HL-60 (cell line): ENCODE measurements at regions not wholly inside any gene's neighbourhood (a gene's known extent, or its start where the extent isn't known, plus 50 kb on each side); places are given as distances from the start of the nearest gene placed in this dataset.

Source experiments
- CTCF ChIP-seq: IDR thresholded peaks from one replicate; pipeline ENCODE4 v1.5.1; 2011; ENCODE audit warnings: low read length, control low read depth, inconsistent platforms; ENCODE audit not compliant: insufficient read depth
- GABPA ChIP-seq: IDR thresholded peaks from 2 replicates; pipeline ENCODE4 v1.6.1; 2012; ENCODE audit warnings: low read depth
- POLR2AphosphoS5 ChIP-seq: IDR thresholded peaks from 2 replicates; pipeline ENCODE4 v1.6.1; 2012; ENCODE audit warnings: low read depth
- SPI1 ChIP-seq: IDR thresholded peaks from 2 replicates; pipeline ENCODE4 v1.6.1; 2012; ENCODE audit warnings: low read depth, mild to moderate bottlenecking, borderline replicate concordance
- TF ChIP-seq, protein P1 (sequence below): IDR thresholded peaks from 2 replicates; pipeline ENCODE4 v1.6.1; 2012; ENCODE audit warnings: low read depth; ENCODE audit not compliant: insufficient replicate concordance

- TF ChIP-seq CTCF (no peak), POLR2AphosphoS5 (no peak), GABPA (no peak), SPI1 (no peak)
- TF ChIP-seq, protein P1, sequence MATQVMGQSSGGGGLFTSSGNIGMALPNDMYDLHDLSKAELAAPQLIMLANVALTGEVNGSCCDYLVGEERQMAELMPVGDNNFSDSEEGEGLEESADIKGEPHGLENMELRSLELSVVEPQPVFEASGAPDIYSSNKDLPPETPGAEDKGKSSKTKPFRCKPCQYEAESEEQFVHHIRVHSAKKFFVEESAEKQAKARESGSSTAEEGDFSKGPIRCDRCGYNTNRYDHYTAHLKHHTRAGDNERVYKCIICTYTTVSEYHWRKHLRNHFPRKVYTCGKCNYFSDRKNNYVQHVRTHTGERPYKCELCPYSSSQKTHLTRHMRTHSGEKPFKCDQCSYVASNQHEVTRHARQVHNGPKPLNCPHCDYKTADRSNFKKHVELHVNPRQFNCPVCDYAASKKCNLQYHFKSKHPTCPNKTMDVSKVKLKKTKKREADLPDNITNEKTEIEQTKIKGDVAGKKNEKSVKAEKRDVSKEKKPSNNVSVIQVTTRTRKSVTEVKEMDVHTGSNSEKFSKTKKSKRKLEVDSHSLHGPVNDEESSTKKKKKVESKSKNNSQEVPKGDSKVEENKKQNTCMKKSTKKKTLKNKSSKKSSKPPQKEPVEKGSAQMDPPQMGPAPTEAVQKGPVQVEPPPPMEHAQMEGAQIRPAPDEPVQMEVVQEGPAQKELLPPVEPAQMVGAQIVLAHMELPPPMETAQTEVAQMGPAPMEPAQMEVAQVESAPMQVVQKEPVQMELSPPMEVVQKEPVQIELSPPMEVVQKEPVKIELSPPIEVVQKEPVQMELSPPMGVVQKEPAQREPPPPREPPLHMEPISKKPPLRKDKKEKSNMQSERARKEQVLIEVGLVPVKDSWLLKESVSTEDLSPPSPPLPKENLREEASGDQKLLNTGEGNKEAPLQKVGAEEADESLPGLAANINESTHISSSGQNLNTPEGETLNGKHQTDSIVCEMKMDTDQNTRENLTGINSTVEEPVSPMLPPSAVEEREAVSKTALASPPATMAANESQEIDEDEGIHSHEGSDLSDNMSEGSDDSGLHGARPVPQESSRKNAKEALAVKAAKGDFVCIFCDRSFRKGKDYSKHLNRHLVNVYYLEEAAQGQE, result no peak
Measured at GRCh38 chr7:11315666-11316258, 342.1 kb downstream of the PHF14 start.
